OCI-LY1 (cell line): ENCODE measurements at regions not wholly inside any gene's neighbourhood (a gene's known extent, or its start where the extent isn't known, plus 50 kb on each side); places are given as distances from the start of the nearest gene placed in this dataset.

Experiments used
- EZH2 ChIP-seq: fragments of 200-600 bp; sonication (generic), shearing (Covaris generic); IDR thresholded peaks from 2 replicates; pipeline ENCODE4 v1.8.0; 2017; ENCODE audit warnings: borderline replicate concordance, mixed run types, mild to moderate bottlenecking, antibody characterized with exemption, low read length, moderate library complexity, mixed read lengths
- TF ChIP-seq, protein P1 (sequence below): fragments of 200-600 bp; sonication (generic), shearing (Covaris generic); IDR thresholded peaks from 2 replicates; pipeline ENCODE4 v1.5.1; 2017; ENCODE audit warnings: mild to moderate bottlenecking, antibody characterized with exemption, low read length, moderate library complexity, mixed read lengths

DNA sequence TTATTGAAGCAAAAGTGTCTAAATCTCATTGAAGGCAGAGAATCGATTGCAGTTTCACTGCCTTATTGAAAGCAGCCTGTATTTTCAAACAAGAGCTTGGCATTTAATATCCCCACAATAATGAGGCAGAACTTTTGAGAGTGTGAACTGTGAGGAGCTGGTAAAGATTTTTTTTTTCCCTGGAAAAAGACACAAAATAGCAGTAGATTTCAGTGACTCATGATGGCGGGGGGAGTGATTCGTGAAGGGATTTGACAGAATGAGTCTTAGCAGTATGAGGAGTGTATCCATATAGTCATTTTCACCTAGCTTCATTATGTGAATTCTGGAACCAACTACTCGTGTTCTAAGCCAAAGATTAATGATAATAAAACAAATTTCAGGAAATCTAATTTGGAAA, 242.9 kb downstream of the ARL6IP6 start:
- TF ChIP-seq, protein P1, sequence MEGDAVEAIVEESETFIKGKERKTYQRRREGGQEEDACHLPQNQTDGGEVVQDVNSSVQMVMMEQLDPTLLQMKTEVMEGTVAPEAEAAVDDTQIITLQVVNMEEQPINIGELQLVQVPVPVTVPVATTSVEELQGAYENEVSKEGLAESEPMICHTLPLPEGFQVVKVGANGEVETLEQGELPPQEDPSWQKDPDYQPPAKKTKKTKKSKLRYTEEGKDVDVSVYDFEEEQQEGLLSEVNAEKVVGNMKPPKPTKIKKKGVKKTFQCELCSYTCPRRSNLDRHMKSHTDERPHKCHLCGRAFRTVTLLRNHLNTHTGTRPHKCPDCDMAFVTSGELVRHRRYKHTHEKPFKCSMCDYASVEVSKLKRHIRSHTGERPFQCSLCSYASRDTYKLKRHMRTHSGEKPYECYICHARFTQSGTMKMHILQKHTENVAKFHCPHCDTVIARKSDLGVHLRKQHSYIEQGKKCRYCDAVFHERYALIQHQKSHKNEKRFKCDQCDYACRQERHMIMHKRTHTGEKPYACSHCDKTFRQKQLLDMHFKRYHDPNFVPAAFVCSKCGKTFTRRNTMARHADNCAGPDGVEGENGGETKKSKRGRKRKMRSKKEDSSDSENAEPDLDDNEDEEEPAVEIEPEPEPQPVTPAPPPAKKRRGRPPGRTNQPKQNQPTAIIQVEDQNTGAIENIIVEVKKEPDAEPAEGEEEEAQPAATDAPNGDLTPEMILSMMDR, result no peak
- TF ChIP-seq EZH2, result no peak
